GM12878 (cell line): ENCODE measurements at regions not wholly inside any gene's neighbourhood (a gene's known extent, or its start where the extent isn't known, plus 50 kb on each side); places are given as distances from the start of the nearest gene placed in this dataset.

Source experiments
- ATAC-seq: fragments of 200-7000 bp; cut with Tn5 transposase; 3 replicates; pipeline ENCODE4 v1.9.1; 2020; ENCODE audit warnings: mild to moderate bottlenecking, moderate library complexity
- BruUV-seq: library from RNA; stranded (reverse); fragments of 400-500 nt; replicated peaks from 2 replicates; lab custom pipeline; 2021; lab: Mats Ljungman, UMichigan
- CTCF ChIA-PET: fragments of 300-600 bp; sonication (Branson Sonifier 250); formaldehyde crosslinking; extraction: SDS; loops from one replicate; lab custom pipeline; 2021; ENCODE audit warnings: inconsistent platforms; lab: Yijun Ruan, JAX
- POLR2A ChIA-PET: fragments of 350-600 bp; formaldehyde crosslinking; extraction: SDS; loops from one replicate; lab custom pipeline; 2021; ENCODE audit warnings: inconsistent platforms; lab: Charles Lee
- RAD21 ChIA-PET: fragments of 300-600 bp; sonication (Branson Sonifier 250); formaldehyde crosslinking; loops from one replicate; lab custom pipeline; 2023; ENCODE audit warnings: antibody characterized with exemption; ENCODE audit not compliant: unreplicated experiment; lab: Charles Lee
- SMC1A ChIA-PET: fragments of 300-600 bp; sonication (Branson Sonifier 250); formaldehyde crosslinking; loops from one replicate; lab custom pipeline; 2023; ENCODE audit not compliant: unreplicated experiment, uncharacterized antibody; lab: Charles Lee
- DNase-seq: peaks from one replicate; pipeline ENCODE4 v3.0.0-alpha.2; 2011; ENCODE audit warnings: low read depth, low spot score
- FAIRE-seq: peaks from 3 replicates; lab custom pipeline; 2011; peaks lifted over from hg19 to GRCh38; lab: Jason Lieb, UNC
- H2AFZ ChIP-seq: 2 replicates; pipeline ENCODE4 v1.6.0; 2011; ENCODE audit warnings: low read depth, low read length, control low read depth; ENCODE audit not compliant: control insufficient read depth
- H3K27ac ChIP-seq: 2 replicates; pipeline ENCODE4 v1.5.1; 2011; ENCODE audit warnings: control low read depth; ENCODE audit not compliant: control insufficient read depth, insufficient read depth
- H3K27me3 ChIP-seq, 2 experiments: replicated peaks in 1 of 2; 2 replicates each; pipeline versions ENCODE4 v1.6.0 to v1.6.1; 2011; ENCODE audit warnings: low read length in 1 of 2; ENCODE audit not compliant: control insufficient read depth in 2 of 2, insufficient read depth in 2 of 2
- H3K36me3 ChIP-seq, 2 experiments: 2 replicates each; pipeline ENCODE4 v1.5.1; 2011; ENCODE audit warnings: low read length in 1 of 2; ENCODE audit not compliant: control insufficient read depth in 2 of 2, insufficient read depth in 2 of 2
- H3K4me1 ChIP-seq: 2 replicates; pipeline ENCODE4 v1.6.1; 2011; ENCODE audit warnings: mild to moderate bottlenecking, low read length, moderate library complexity, mixed read lengths; ENCODE audit not compliant: control insufficient read depth, insufficient read depth
- H3K4me2 ChIP-seq: 2 replicates; pipeline ENCODE4 v1.6.0; 2011; ENCODE audit warnings: control low read depth; ENCODE audit not compliant: control insufficient read depth, insufficient read depth
- H3K4me3 ChIP-seq: fragments of 200-600 bp; sonication (generic); 2 replicates; pipeline ENCODE4 v1.5.1; 2016
- H3K79me2 ChIP-seq: 2 replicates; pipeline ENCODE4 v1.6.0; 2011; ENCODE audit warnings: low read length; ENCODE audit not compliant: control insufficient read depth, insufficient read depth
- H3K9ac ChIP-seq: 2 replicates; pipeline ENCODE4 v1.8.0; 2011; ENCODE audit warnings: low read length, control low read depth, mixed read lengths; ENCODE audit not compliant: control insufficient read depth, insufficient read depth
- H3K9me3 ChIP-seq: replicated peaks from 3 replicates; pipeline ENCODE4 v1.5.1; 2011; ENCODE audit warnings: mild to moderate bottlenecking, low read length; ENCODE audit not compliant: control insufficient read depth, insufficient read depth
- H4K20me1 ChIP-seq: 2 replicates; pipeline ENCODE4 v1.6.0; 2011; ENCODE audit not compliant: control insufficient read depth, insufficient read depth
- ATF3 ChIP-seq: IDR thresholded peaks from 2 replicates; pipeline ENCODE4 v1.6.1; 2011; ENCODE audit warnings: low read depth, mild to moderate bottlenecking, low read length, moderate library complexity, borderline replicate concordance; ENCODE audit errors: extremely low read depth
- BACH1 ChIP-seq: fragments of 450-650 bp; IDR thresholded peaks from 2 replicates; pipeline ENCODE4 v1.6.1; 2017; ENCODE audit warnings: mild to moderate bottlenecking, borderline replicate concordance
- IRF3 ChIP-seq: fragments of 450-650 bp; IDR thresholded peaks from 2 replicates; pipeline ENCODE4 v1.6.1; 2014; ENCODE audit warnings: mild to moderate bottlenecking
- LARP7 ChIP-seq: fragments of 450-650 bp; IDR thresholded peaks from 2 replicates; pipeline ENCODE4 v1.6.1; 2017; ENCODE audit warnings: mild to moderate bottlenecking
- POLR2A ChIP-seq: IDR thresholded peaks from 2 replicates; pipeline ENCODE4 v1.6.1; 2011; ENCODE audit warnings: low read depth, mild to moderate bottlenecking, low read length
- RBBP5 ChIP-seq: fragments of 200-600 bp; sonication (generic); conservative IDR thresholded peaks from 2 replicates; pipeline ENCODE4 v1.6.1; 2016
- RELA ChIP-seq: fragments of 450-650 bp; IDR thresholded peaks from 2 replicates; pipeline ENCODE4 v1.8.0; 2014; ENCODE audit warnings: borderline replicate concordance; ENCODE audit not compliant: partially characterized antibody
- SMAD1 ChIP-seq: fragments of 450-650 bp; IDR thresholded peaks from 2 replicates; pipeline ENCODE4 v1.6.1; 2018; ENCODE audit warnings: mild to moderate bottlenecking, low read depth; ENCODE audit not compliant: partially characterized antibody
- TARDBP ChIP-seq: IDR thresholded peaks from 2 replicates; pipeline ENCODE4 v1.6.1; 2016; ENCODE audit warnings: borderline replicate concordance
- TCF3 ChIP-seq: IDR thresholded peaks from 2 replicates; pipeline ENCODE4 v1.6.1; 2012; ENCODE audit warnings: low read depth, mild to moderate bottlenecking, low read length, borderline replicate concordance; ENCODE audit not compliant: insufficient read depth
- ZNF274 ChIP-seq: IDR thresholded peaks from one replicate; pipeline ENCODE4 v1.8.0; 2011; ENCODE audit not compliant: insufficient read length, insufficient read depth
- WGBS: methylation state at CpG from one replicate; pipeline ENCODE4 v1.1.6; 2016; ENCODE audit warnings: low lambda C conversion rate; ENCODE audit not compliant: insufficient replicate concordance, insufficient coverage; ENCODE audit errors: missing lambda C conversion rate; 5-methylcytosine and 5-hydroxymethylcytosine counted together
- in situ Hi-C: fragments of 300-500 bp; cut with MboI; formaldehyde crosslinking; loops from 9 replicates; pipeline ENCODE4 v1.14.3; 2018; ENCODE audit warnings: mixed read lengths
- intact Hi-C: fragments of 100-400 bp; cut with micrococcal nuclease; formaldehyde crosslinking; loops from one replicate; pipeline ENCODE4 v1.14.2; 2022; ENCODE audit not compliant: unreplicated experiment
- TF ChIP-seq, protein P1 (sequence below): fragments of 450-650 bp; conservative IDR thresholded peaks from 2 replicates; pipeline ENCODE4 v1.6.1; 2017; ENCODE audit warnings: mild to moderate bottlenecking, moderate library complexity
- TF ChIP-seq, protein P2 (sequence below): IDR thresholded peaks from 2 replicates; pipeline ENCODE4 v1.6.1; 2011; ENCODE audit warnings: borderline replicate concordance, low read depth, mild to moderate bottlenecking, moderate library complexity, mixed read lengths, low read length; ENCODE audit not compliant: insufficient read depth; ENCODE audit errors: extremely low read length

DNA sequence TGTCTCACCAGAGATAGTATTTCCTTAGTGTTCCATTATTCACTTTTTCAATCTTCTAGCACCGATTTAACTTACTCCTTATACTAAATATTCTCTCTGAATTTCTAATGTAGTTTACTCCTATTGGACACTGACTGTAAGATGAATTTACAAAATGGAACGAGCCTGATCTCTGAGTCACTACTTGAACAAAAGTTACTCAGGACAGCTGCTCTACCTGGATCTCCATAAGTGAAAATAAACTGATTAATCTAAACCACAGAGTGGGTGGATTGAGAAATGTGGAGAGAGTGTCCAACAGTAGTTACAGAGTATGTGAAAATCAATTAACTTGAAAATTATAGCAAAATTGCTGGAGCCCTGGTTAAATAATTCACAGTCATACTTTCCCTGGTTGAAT, 141.7 kb upstream of the CHORDC1 start (continued):
- TF ChIP-seq, protein P1, sequence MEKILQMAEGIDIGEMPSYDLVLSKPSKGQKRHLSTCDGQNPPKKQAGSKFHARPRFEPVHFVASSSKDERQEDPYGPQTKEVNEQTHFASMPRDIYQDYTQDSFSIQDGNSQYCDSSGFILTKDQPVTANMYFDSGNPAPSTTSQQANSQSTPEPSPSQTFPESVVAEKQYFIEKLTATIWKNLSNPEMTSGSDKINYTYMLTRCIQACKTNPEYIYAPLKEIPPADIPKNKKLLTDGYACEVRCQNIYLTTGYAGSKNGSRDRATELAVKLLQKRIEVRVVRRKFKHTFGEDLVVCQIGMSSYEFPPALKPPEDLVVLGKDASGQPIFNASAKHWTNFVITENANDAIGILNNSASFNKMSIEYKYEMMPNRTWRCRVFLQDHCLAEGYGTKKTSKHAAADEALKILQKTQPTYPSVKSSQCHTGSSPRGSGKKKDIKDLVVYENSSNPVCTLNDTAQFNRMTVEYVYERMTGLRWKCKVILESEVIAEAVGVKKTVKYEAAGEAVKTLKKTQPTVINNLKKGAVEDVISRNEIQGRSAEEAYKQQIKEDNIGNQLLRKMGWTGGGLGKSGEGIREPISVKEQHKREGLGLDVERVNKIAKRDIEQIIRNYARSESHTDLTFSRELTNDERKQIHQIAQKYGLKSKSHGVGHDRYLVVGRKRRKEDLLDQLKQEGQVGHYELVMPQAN, result no peak
- no peak for TF ChIP-seq TCF3
- TF ChIP-seq ZNF274, result no peak
- TF ChIP-seq IRF3, result no peak
- TF ChIP-seq SMAD1, result no peak
- no peak for TF ChIP-seq BACH1
- no peak for TF ChIP-seq ATF3
- no peak for TF ChIP-seq POLR2A

DNA sequence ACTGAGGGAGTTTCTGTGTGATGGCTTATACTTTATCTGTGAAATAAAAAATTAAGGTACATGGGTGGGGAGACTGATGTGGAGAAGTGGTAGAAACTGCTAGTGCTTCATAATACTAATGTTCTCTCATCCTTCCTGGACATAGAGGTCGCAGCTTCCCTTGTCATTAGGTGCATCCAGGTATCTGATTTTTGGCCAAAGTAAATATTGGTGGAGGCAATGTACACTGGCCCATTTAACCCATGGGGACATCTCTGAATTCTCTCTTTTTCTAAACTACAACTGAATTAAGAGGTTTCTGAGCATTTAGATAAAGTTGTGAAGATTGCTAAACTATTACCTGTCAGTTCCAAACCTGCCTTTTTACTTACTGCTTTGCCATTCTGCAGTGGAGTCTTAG, 140.9 kb upstream of the CHORDC1 start:
- in situ Hi-C loops, result no loop called here
- no TSS peak for BruUV-seq
- H3K79me2 ChIP-seq, result no peaks in the 10 kb centered on the region
- FAIRE-seq (no peak), DNase-seq (no peak), ATAC-seq (no peak)
- no peak overlapping the region for H2AFZ ChIP-seq
- H3K36me3 ChIP-seq, result no peaks in the 10 kb centered on the region
- intact Hi-C loops, result no loop called here
- CTCF ChIA-PET, result no interaction called here
- no peak overlapping the region for H3K4me2 ChIP-seq
- 0% methylated on average over 1 of the region's 1 CpG for WGBS
- H3K27me3 ChIP-seq, result no peaks in the 10 kb centered on the region
- RAD21 ChIA-PET, result no interaction called here
- no peak overlapping the region for H3K9ac ChIP-seq
- H3K9me3 ChIP-seq, result no peaks in the 10 kb centered on the region
- H3K4me3 ChIP-seq, result no peak overlapping the region
- H3K4me1 ChIP-seq, result no peaks in the 10 kb centered on the region
- POLR2A ChIA-PET, result no interaction called here
- SMC1A ChIA-PET, result no interaction called here
- no peak overlapping the region for H3K27ac ChIP-seq
- no peaks in the 10 kb centered on the region for H4K20me1 ChIP-seq
- TF ChIP-seq RBBP5 (no peak), TARDBP (no peak), LARP7 (no peak), RELA (no peak), ZNF274 (no peak)
- TF ChIP-seq, protein P2, sequence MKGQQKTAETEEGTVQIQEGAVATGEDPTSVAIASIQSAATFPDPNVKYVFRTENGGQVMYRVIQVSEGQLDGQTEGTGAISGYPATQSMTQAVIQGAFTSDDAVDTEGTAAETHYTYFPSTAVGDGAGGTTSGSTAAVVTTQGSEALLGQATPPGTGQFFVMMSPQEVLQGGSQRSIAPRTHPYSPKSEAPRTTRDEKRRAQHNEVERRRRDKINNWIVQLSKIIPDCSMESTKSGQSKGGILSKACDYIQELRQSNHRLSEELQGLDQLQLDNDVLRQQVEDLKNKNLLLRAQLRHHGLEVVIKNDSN, result no peak
